ENCODE measurements at regions not wholly inside any gene's neighbourhood (a gene's known extent, or its start where the extent isn't known, plus 50 kb on each side); places are given as distances from the start of the nearest gene placed in this dataset.

DNA sequence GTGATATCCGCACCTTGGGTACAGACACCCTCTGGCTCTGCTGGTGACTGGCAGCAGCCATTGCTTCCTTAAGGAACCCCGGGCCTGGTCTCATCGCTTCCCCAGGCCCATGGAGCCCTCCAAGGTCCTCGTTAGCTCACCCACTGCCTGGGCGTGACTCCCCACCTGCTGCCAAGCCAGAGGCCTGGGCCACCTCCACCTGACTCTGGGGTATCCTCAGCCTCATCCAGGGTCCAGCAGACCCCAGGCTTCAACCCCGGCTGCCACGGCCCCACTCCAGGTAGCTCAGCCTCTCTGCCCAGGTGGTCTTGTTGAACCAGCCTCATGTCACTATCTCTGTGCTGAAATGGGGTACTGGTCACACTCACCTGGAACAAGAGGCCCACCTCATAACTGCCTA, 337.9 kb downstream of the BRD1 start:
- Histone ChIP-seq H3K27me3 (ENCODE audit: insufficient read depth, low read length) (no peaks in the 10 kb centered on the region), H3K4me1 (ENCODE audit: insufficient read depth, low read length) (no peaks in the 10 kb centered on the region), H3K36me3 (ENCODE audit: insufficient read depth, low read length) (no peaks in the 10 kb centered on the region), H3K4me3 (ENCODE audit: low read length) (no peak overlapping the region), H3K9me3 (ENCODE audit: low read length) (no peaks in the 10 kb centered on the region), H2AFZ (ENCODE audit: low read depth, low read length) (no peak overlapping the region)

DNA sequence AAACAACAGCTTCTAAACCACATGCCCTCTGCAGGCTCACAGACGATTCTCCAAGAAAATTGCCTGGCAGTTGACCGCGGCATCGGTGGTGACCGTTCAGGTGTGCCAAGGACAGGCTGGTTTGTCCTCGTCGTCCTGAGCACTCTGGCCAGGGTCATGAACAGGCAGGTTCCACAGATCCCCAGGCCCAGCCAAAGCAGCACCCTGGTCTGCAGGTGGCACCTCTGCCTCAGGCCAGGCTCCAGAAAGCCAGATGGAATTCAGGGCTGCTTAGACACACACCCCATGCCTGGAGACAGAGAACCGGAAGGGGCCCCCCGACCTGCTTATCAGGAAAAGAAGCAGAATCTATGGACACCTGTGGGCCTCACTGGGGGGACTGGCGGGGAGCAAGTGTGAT, 338.7 kb downstream of the BRD1 start:
- H3K9me3 ChIP-seq (ENCODE audit: low read length) = no peaks in the 10 kb centered on the region
- H2AFZ ChIP-seq (ENCODE audit: low read depth, low read length) = no peak overlapping the region
- H3K36me3 ChIP-seq (ENCODE audit: insufficient read depth, low read length) = no peaks in the 10 kb centered on the region
- H3K4me1 ChIP-seq (ENCODE audit: insufficient read depth, low read length) = no peaks in the 10 kb centered on the region
- H3K27me3 ChIP-seq (ENCODE audit: insufficient read depth, low read length) = no peaks in the 10 kb centered on the region
- no peak overlapping the region for H3K4me3 ChIP-seq (ENCODE audit: low read length)

DNA sequence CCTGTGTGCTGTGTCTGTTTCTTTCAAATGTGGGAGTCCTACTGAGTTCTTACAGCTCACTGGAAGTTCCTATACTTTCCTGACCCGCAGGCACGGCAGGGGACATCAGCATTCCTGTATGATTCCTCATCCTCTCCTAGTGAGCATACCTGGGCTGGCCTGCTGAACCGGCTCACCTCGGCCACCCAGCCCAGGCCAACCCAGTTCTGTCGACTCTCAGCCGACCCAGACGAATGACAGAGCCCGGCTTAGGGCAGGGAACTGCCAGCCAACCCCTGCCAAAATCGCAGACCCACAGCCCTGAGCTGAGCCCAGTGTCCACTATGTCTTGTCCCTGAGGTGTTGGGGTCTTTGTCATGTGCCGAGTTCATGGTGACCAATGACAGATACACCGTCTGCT, 339.7 kb downstream of the BRD1 start:
- Histone ChIP-seq H3K9me3 (ENCODE audit: low read length) (no peaks in the 10 kb centered on the region), H3K36me3 (ENCODE audit: insufficient read depth, low read length) (no peaks in the 10 kb centered on the region), H3K4me3 (ENCODE audit: low read length) (no peak overlapping the region), H3K4me1 (ENCODE audit: insufficient read depth, low read length) (no peaks in the 10 kb centered on the region), H2AFZ (ENCODE audit: low read depth, low read length) (no peak overlapping the region), H3K27me3 (ENCODE audit: insufficient read depth, low read length) (no peaks in the 10 kb centered on the region)

DNA sequence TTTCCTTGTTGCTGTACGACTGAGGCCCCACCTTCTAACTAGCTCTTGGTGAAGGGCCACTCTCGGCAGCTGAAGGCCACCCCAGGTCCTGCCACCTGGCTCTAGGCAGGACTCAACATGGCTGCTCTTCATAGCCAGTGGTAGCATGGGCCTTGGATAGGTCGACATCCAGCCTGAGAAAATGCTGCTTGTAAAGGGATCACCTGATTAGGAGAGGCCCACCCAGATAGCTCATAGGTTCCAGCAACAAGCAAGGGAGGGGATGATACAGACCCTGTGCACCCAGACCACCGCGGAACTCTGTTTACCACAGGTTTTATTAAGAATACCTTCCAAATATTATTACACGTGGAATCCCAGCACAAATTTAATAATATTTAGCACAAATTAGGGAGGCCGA, 341.4 kb downstream of the BRD1 start:
- no peak overlapping the region for H2AFZ ChIP-seq (ENCODE audit: low read depth, low read length)
- H3K9me3 ChIP-seq (ENCODE audit: low read length) = no peaks in the 10 kb centered on the region
- H3K4me3 ChIP-seq (ENCODE audit: low read length) = no peak overlapping the region
- no peaks in the 10 kb centered on the region for H3K36me3 ChIP-seq (ENCODE audit: insufficient read depth, low read length)
- no peaks in the 10 kb centered on the region for H3K4me1 ChIP-seq (ENCODE audit: insufficient read depth, low read length)
- H3K27me3 ChIP-seq (ENCODE audit: insufficient read depth, low read length) = no peaks in the 10 kb centered on the region

DNA sequence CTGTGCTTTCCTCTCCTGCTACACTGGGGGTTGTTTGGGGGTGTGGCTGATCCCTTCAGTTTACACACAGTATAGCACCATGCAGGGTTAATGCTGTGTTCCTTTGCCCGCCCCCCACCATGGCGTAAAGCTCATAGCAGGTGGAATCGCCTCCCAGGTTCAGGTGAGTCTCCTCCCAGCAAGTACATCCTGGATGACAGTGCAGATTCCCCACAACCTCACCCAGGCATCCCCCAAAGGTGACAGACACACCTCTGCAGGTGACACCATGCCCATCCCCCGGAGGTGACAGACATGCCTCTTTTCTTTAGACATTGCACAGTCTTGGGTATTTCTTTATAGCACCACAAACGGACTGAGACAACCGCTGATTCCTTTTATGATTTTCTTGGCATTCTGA, 343.7 kb downstream of the BRD1 start:
- Histone ChIP-seq H3K9me3 (ENCODE audit: low read length) (no peaks in the 10 kb centered on the region), H3K36me3 (ENCODE audit: insufficient read depth, low read length) (no peaks in the 10 kb centered on the region), H3K4me1 (ENCODE audit: insufficient read depth, low read length) (no peaks in the 10 kb centered on the region), H3K4me3 (ENCODE audit: low read length) (no peak overlapping the region), H3K27me3 (ENCODE audit: insufficient read depth, low read length) (no peaks in the 10 kb centered on the region), H2AFZ (ENCODE audit: low read depth, low read length) (no peak overlapping the region)

DNA sequence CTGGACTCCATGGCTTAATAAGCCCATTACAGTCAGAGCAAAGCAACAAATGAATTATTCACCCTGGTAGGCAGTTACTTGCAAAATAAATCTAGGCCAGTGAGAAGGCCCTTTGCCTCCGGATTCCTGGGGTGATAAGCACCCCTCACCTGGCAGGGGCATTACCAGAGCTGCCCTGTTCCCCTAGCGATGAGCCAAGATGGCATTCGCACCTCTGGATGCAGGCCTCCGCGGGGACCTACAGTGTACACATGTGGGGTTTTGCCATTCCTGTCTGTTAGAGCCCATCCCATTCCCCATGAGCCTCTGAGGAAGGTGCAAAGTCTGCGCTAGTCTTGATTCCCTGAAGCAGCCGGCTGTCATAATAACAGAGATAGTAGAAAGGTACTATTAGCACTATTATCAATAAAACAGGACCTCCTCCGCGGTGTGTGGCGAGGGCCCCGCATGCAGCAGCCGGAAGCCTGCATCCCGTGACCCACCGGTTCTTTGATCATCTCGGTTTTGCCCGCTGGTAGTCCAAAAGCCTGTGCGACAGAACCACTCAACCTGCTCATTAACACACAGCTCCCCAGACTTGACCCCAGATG, 344.3 kb downstream of the BRD1 start:
- no peaks in the 10 kb centered on the region for H3K36me3 ChIP-seq (ENCODE audit: insufficient read depth, low read length)
- H3K9me3 ChIP-seq (ENCODE audit: low read length) = no peaks in the 10 kb centered on the region
- no peak overlapping the region for H3K4me3 ChIP-seq (ENCODE audit: low read length)
- H2AFZ ChIP-seq (ENCODE audit: low read depth, low read length) = no peak overlapping the region
- H3K27me3 ChIP-seq (ENCODE audit: insufficient read depth, low read length) = no peaks in the 10 kb centered on the region
- H3K4me1 ChIP-seq (ENCODE audit: insufficient read depth, low read length) = no peaks in the 10 kb centered on the region

DNA sequence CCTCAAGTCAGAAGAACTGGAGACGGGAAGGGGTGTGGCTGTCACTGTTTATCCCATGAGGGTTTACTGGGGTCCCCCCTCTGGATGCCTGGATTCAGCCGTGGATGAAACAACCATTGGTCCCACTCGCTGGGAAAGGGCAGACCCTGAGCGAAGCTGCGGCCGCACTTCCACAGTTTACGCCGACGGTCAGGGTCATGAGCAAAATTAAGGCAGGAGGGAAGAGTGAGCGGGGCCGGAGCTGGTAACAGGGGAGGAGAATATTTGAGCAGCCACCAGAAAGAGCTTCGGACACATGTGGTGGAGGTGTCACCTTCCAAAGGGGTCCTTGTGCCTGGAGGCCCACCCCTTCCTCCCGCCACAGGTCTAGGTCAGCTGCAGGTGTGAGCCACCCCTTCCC, 344.9 kb downstream of the BRD1 start:
- no peaks in the 10 kb centered on the region for H3K4me1 ChIP-seq (ENCODE audit: insufficient read depth, low read length)
- no peak overlapping the region for H3K4me3 ChIP-seq (ENCODE audit: low read length)
- H3K27me3 ChIP-seq (ENCODE audit: insufficient read depth, low read length) = no peaks in the 10 kb centered on the region
- H2AFZ ChIP-seq (ENCODE audit: low read depth, low read length) = no peak overlapping the region
- no peaks in the 10 kb centered on the region for H3K36me3 ChIP-seq (ENCODE audit: insufficient read depth, low read length)
- no peaks in the 10 kb centered on the region for H3K9me3 ChIP-seq (ENCODE audit: low read length)

DNA sequence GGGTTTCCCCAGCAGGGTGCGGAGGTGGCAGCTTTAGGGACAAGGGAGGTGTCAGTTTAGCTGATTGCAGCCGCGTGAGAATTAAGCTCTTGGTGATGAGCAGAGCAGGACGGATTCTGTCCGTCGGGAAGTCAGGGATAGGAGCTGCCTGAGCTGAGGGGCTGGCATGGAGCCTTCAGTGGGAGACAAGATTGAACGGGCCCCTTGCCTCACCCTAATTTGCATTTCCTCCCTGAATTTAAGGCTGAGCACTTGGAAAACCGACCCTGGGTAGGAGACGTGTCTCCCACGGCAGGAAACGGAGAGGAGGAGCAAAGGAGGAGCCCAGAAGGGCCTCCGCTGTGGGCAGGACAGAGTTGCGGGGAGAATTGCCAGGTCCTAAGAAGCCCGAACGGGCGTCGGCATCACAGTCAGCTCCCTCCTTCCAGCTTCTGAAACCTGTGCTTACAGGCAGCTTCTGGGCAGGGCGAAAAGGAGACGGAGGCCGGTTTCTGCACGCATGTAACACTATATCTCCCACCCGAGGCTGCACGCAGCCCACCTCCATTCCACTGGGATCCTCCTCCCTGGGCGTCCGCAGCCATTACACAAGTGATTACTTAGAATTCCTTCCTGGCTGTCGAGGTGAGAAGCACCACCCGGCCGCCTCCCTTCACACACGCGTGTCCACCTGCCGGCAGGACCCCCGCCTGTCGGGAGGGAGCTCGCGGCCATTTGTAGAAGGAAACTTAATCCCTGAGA, 345.8 kb downstream of the BRD1 start:
- Histone ChIP-seq H2AFZ (ENCODE audit: low read depth, low read length) (no peak overlapping the region), H3K27me3 (ENCODE audit: insufficient read depth, low read length) (no peaks in the 10 kb centered on the region), H3K4me1 (ENCODE audit: insufficient read depth, low read length) (no peaks in the 10 kb centered on the region), H3K4me3 (ENCODE audit: low read length) (no peak overlapping the region), H3K36me3 (ENCODE audit: insufficient read depth, low read length) (no peaks in the 10 kb centered on the region), H3K9me3 (ENCODE audit: low read length) (no peaks in the 10 kb centered on the region)

DNA sequence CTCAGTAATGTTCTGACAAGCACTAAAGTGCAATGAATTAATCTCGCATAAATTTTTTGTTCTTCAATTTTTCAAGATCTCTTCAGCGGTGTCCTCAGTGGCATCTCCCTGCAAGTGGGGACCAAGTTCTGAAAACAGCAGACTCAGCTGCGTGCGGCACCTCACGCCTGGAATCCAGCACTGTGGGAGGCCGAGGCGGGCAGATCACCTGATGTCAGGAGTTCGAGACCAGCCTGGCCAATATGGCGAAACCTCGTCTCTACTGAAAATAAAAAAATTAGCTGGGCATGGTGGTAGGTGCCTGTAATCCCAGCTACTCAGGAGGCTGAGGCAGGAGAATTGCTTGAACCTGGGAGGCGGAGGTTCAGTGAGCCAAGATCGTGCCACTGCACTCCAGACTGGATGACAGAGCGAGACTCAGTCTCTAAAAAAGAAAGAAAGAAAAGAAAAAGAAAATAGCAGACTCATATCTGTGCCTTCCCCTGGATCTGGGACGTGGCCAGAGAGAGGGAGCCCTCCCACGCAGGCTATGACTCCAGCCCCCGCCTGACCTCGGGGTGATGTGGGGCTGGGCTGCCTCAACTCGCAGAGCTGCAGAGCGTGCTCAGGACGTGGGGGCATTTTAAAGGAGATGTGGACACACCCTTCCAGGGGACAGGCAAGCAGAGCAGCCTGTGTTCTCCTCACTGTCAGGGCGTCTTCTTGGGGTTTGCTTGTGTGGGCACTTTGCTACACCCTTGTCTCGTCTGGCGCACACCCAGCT, 346.6 kb downstream of the BRD1 start:
- H3K4me3 ChIP-seq (ENCODE audit: low read length) = no peak overlapping the region
- no peaks in the 10 kb centered on the region for H3K4me1 ChIP-seq (ENCODE audit: insufficient read depth, low read length)
- H3K36me3 ChIP-seq (ENCODE audit: insufficient read depth, low read length) = no peaks in the 10 kb centered on the region
- no peaks in the 10 kb centered on the region for H3K9me3 ChIP-seq (ENCODE audit: low read length)
- H3K27me3 ChIP-seq (ENCODE audit: insufficient read depth, low read length) = no peaks in the 10 kb centered on the region
- H2AFZ ChIP-seq (ENCODE audit: low read depth, low read length) = no peak overlapping the region

DNA sequence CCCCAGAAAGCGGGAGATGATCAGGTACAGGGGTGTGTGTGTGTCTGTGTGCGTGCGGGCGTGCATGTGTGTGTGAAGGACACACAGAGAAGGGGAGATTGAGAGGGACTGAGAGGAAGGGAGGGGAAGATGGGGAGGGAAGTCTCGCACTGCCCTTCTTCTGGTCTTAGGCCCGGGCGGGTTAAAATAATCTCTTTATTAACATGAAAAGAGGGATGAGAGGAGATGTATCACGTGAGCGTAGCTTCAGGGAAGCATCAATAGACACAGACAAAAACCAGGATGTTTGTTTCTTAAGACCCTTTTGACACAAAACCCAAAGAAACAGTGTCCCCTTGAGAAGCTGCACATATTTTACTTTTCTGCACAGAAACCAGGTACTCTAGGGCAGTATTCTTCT, 347.3 kb downstream of the BRD1 start:
- Histone ChIP-seq H3K27me3 (ENCODE audit: insufficient read depth, low read length) (no peaks in the 10 kb centered on the region), H2AFZ (ENCODE audit: low read depth, low read length) (no peak overlapping the region), H3K4me1 (ENCODE audit: insufficient read depth, low read length) (no peaks in the 10 kb centered on the region), H3K36me3 (ENCODE audit: insufficient read depth, low read length) (no peaks in the 10 kb centered on the region), H3K4me3 (ENCODE audit: low read length) (no peak overlapping the region), H3K9me3 (ENCODE audit: low read length) (no peaks in the 10 kb centered on the region)

DNA sequence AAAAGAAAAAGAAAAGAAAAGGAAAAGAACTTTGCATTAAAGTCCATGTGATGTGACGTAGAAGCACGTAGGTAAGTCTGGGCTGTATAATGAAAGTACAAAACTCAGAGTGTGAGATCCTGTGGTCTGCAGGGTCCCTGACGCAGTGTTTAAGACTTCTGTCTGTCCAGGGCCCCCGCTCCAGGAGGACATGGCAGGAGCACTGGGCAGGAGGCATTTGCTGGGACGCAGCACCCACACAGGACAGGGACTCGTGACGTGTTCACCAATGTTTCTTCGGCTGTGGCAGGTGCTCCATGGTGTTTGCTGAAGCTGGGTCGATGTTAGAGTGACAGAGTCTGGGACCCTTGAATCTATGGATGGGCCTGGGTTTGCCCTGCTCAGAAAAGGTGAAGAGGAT, 348.1 kb downstream of the BRD1 start:
- no peak overlapping the region for H3K4me3 ChIP-seq (ENCODE audit: low read length)
- H3K9me3 ChIP-seq (ENCODE audit: low read length) = no peaks in the 10 kb centered on the region
- H3K36me3 ChIP-seq (ENCODE audit: insufficient read depth, low read length) = no peaks in the 10 kb centered on the region
- no peaks in the 10 kb centered on the region for H3K27me3 ChIP-seq (ENCODE audit: insufficient read depth, low read length)
- no peaks in the 10 kb centered on the region for H3K4me1 ChIP-seq (ENCODE audit: insufficient read depth, low read length)
- H2AFZ ChIP-seq (ENCODE audit: low read depth, low read length) = no peak overlapping the region

DNA sequence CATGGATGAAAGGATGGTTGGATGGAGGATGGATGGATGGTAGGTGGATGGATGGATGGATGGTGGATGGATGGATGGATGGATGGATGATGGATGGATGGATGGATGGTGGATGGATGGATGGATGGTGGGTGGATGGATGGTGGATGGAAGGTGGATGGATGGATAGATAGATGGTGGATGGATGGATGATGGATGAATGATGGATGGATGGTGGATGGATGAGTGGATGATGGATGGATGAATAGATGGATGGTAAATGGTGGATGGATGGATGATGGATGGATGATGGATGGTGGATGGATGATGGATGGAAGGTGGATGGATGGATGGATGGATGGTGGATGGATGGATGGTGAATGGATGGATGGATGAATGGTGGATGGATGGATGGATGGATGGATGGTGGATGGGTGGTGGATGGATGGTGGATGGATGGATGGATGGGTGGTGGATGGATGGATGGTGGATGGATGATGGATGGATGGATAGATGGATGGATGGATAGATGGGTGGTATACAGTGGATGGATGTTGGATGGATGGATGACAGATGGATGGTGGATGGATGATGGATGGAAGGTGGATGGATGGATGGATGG, 350.8 kb downstream of the BRD1 start:
- H2AFZ ChIP-seq (ENCODE audit: low read depth, low read length) = no peak overlapping the region
- no peak overlapping the region for H3K4me3 ChIP-seq (ENCODE audit: low read length)
- H3K27me3 ChIP-seq (ENCODE audit: insufficient read depth, low read length) = no peaks in the 10 kb centered on the region
- no peaks in the 10 kb centered on the region for H3K36me3 ChIP-seq (ENCODE audit: insufficient read depth, low read length)
- H3K4me1 ChIP-seq (ENCODE audit: insufficient read depth, low read length) = no peaks in the 10 kb centered on the region
- H3K9me3 ChIP-seq (ENCODE audit: low read length) = no peaks in the 10 kb centered on the region

DNA sequence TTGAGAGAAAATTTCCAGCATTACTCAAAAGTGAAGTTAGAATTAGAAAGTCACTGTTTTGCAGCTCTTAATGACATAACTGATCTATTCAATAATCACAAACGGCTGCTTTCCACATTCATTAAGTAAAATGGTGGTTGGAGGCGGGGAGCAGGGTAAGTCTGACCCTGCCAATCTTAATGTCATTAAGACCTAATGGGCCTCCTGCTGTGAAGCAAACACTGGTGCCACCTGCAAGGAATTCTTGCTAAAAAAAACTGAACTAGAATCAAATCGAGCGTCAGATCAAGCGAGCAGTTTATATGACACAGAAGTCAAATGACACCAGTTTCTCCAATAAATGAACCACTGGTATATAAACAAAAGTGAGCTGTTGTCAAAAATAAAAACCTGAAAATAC, 351.5 kb downstream of the BRD1 start:
- no peaks in the 10 kb centered on the region for H3K4me1 ChIP-seq (ENCODE audit: insufficient read depth, low read length)
- no peaks in the 10 kb centered on the region for H3K27me3 ChIP-seq (ENCODE audit: insufficient read depth, low read length)
- H3K9me3 ChIP-seq (ENCODE audit: low read length) = no peaks in the 10 kb centered on the region
- H3K36me3 ChIP-seq (ENCODE audit: insufficient read depth, low read length) = no peaks in the 10 kb centered on the region
- H2AFZ ChIP-seq (ENCODE audit: low read depth, low read length) = no peak overlapping the region
- no peak overlapping the region for H3K4me3 ChIP-seq (ENCODE audit: low read length)

All from neuron (in vitro differentiated cells).